GM18498 (cell line): ENCODE measurements at regions not wholly inside any gene's neighbourhood (a gene's known extent, or its start where the extent isn't known, plus 50 kb on each side); places are given as distances from the start of the nearest gene placed in this dataset.
"Not testable (repeated sequence)": the region's sequence is repeated elsewhere in the genome, so short reads cannot be mapped to it uniquely, and the experiment has no call there.

Experiments
- ATAC-seq: cut with Tn5 transposase; IDR thresholded peaks from one replicate; pipeline ENCODE4 v1.9.1; 2021; ENCODE audit warnings: mild to moderate bottlenecking, moderate library complexity; ENCODE audit not compliant: unreplicated experiment

GRCh38 chrY:22472027-22472426 lies 68.8 kb downstream of the RBMY1J start:
- ATAC-seq = not testable (repeated sequence)

GRCh38 chrY:22477846-22478245 lies 74.6 kb downstream of the RBMY1J start:
- ATAC-seq = not testable (repeated sequence)

GRCh38 chrY:22484465-22484864 lies 81.3 kb downstream of the RBMY1J start:
- not testable (repeated sequence) for ATAC-seq

GRCh38 chrY:22488688-22489087 lies 85.5 kb downstream of the RBMY1J start:
- ATAC-seq = not testable (repeated sequence)

- not testable (repeated sequence) for ATAC-seq
Observed at GRCh38 chrY:22499756-22500155, 96.5 kb downstream of the RBMY1J start.

GRCh38 chrY:22513719-22514118 lies 110.5 kb downstream of the RBMY1J start:
- ATAC-seq = not testable (repeated sequence)

GRCh38 chrY:22525841-22526240 lies 122.6 kb downstream of the RBMY1J start:
- not testable (repeated sequence) for ATAC-seq

GRCh38 chrY:22572975-22573374 lies 169.8 kb downstream of the RBMY1J start:
- ATAC-seq = peak; percentile 64

GRCh38 chrY:22598767-22599166 lies 195.6 kb downstream of the RBMY1J start:
- ATAC-seq = peak; percentile 65

- ATAC-seq = not testable (repeated sequence)
Observed at GRCh38 chrY:22605036-22605435, 201.8 kb downstream of the RBMY1J start.

GRCh38 chrY:22605658-22606057 lies 202.4 kb downstream of the RBMY1J start:
- ATAC-seq = not testable (repeated sequence)

- not testable (repeated sequence) for ATAC-seq
Observed at GRCh38 chrY:22606889-22607288, 203.7 kb downstream of the RBMY1J start.

- not testable (repeated sequence) for ATAC-seq
Observed at GRCh38 chrY:22612772-22613171, 209.6 kb downstream of the RBMY1J start.
